AG09309 (cell line): ENCODE measurements at regions not wholly inside any gene's neighbourhood (a gene's known extent, or its start where the extent isn't known, plus 50 kb on each side); places are given as distances from the start of the nearest gene placed in this dataset.
A peak's percentile ranks its signal among the peaks of the same experiment; 100 is the strongest.
"Not testable (repeated sequence)": the region's sequence is repeated elsewhere in the genome, so short reads cannot be mapped to it uniquely, and the experiment has no call there.

ENCODE experiments used
- DNase-seq: peaks from one replicate; pipeline ENCODE4 v3.0.0-alpha.2; 2010; ENCODE audit warnings: low read depth
- H3K4me3 ChIP-seq: 2 replicates; pipeline ENCODE4 v1.5.1; 2011; ENCODE audit warnings: mild to moderate bottlenecking, low read depth, low read length, moderate library complexity; ENCODE audit not compliant: control insufficient read depth
- CTCF ChIP-seq: IDR thresholded peaks from 2 replicates; pipeline ENCODE4 v1.5.1; 2011; ENCODE audit warnings: mild to moderate bottlenecking, low read depth, low read length, inconsistent platforms; ENCODE audit not compliant: insufficient read depth, control insufficient read depth; ENCODE audit errors: missing control alignments

DNA sequence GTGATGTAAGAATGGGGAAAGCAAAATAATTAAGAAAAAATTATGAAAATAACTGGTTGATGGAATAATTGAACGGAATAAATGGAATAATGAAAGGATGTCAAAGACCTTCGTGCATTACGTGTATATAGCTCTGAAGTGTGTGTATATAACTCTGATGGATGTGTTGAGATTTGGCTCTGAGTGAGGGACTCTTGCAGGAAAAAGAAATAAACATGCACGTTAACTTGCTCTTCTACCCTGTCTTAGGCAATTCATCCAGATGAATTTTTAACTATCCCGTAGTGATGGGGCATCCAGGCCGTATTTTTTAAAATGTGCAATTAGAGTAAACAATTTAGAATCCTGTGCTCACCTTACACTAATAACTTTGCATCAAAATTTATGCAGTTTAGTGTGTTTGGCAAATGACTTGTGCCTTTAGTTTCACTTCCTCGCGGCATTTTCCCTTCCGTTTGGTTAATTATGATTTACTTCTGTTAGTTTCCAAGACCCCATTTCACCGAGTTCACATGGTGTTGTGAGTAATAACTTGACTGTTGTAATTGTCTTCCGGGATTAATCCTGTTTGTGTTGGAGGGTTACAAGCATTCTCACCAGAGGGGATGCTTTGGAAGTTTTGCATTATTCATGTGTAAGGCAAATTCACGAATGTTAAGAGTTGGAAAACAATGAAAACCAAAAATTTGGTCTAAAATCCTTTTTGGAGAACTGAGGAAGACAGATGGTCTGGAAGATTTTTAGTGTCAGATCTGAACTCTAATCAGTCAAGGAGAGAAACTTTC is 256.5 kb upstream of the FAT1 start:
- no peak for DNase-seq
- H3K4me3 ChIP-seq: no peak overlapping the region
- TF ChIP-seq CTCF: no peak

DNA sequence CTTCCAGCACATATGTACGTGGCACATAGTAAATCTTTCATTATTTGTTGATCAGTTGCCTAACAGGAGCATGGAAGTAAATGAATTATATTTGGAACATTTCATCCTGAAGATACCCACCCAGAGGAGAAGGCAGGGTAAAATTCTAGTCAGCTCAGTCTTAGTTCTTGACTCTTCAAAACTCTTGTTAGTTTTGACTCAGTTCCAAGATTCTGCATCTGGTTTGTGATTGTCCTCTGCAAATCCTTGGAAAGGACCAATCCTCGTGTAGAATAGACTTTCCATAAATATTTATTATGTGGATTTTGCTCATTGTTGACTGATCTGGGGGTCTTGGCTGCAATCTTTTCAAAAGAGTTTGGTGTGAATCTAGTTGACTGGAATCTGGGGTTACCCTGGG is 257.5 kb upstream of the FAT1 start:
- no peak overlapping the region for H3K4me3 ChIP-seq
- no peak for TF ChIP-seq CTCF
- DNase-seq: no peak

DNA sequence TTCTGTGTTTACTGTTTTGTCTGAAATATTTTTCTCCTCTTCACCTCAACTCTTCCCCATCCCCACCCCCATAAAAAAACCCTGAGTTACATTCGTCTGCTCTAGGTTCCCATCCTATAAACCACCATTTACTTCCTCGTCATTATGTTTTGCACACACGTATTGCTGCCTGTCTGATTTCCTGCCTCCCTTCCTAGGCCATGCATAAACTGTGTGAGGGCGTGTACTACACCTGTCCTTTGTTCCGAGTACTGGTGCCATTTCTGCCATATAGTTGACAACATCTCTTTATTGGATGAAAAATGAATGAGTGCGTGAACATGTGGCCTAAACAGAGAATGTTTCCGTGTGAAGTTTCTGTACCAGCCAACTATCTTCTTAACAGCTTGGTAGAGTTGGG is 258.5 kb upstream of the FAT1 start:
- DNase-seq: no peak
- H3K4me3 ChIP-seq: no peak overlapping the region
- no peak for TF ChIP-seq CTCF

GRCh38 chr4:186984105-186984644 is 260.5 kb upstream of the FAT1 start:
- no peak for TF ChIP-seq CTCF
- DNase-seq: no peak
- no peak overlapping the region for H3K4me3 ChIP-seq

DNA sequence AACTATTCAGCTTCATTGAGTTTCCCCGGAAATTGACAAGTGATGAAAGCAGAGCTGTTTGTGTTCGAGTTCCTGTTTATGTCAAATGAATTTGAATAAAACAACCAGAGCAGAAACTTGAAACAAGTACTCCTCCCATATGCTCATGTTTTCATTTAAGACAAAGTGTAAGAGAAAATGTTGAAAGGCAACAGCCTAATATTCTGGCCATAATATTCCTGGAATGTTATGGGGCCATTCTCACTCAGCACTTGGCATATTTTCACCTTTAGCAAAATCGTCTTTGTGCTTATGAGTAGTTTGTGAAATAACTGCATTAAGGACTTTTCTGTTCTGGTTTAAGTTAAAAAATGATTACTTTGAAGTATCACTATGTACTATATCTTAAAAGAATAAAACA is 276.0 kb upstream of the FAT1 start:
- no peak for TF ChIP-seq CTCF
- H3K4me3 ChIP-seq: no peak overlapping the region
- peak; percentile 16 for DNase-seq

- no peak overlapping the region for H3K4me3 ChIP-seq
- TF ChIP-seq CTCF: no peak
- no peak for DNase-seq
These were observed 276.6 kb upstream of the FAT1 start for GRCh38 chr4:187000281-187000680.

DNA sequence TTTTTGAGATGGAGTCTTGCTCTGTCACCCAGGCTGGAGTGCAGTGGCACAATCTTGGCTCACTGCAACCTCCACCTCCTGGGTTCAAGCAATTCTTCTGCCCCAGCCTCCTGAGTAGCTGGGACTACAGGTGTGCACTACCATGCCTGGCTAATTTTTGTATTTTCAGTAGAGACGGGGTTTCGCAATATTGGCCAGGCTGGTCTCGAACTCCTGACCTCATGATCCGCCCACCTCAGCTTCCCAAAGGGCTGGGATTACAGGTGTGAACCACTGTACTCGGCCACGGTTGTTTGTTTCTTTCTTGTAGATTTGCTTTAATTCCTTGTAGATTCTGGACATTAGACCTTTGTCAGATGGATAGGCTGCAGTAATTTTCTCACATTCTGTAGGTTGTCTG is 278.5 kb upstream of the FAT1 start:
- H3K4me3 ChIP-seq, DNase-seq: not testable (repeated sequence)
